ENCODE measurements at regions not wholly inside any gene's neighbourhood (a gene's known extent, or its start where the extent isn't known, plus 50 kb on each side); places are given as distances from the start of the nearest gene placed in this dataset.
A peak's percentile ranks its signal among the peaks of the same experiment; 100 is the strongest.

GRCh38 chrX:42886519-42886918 is 108.6 kb upstream of the PPP1R2C start:
- H4K20me1 ChIP-seq (ENCODE audit: control insufficient read depth, extremely low read depth, insufficient read depth, low read length) = no peaks in the 10 kb centered on the region
- no peak overlapping the region for H2AFZ ChIP-seq (ENCODE audit: low read length)
- no peaks in the 10 kb centered on the region for H3K4me1 ChIP-seq (ENCODE audit: control insufficient read depth, extremely low read depth, insufficient read depth, low read length)
- DNase-seq (ENCODE audit: low read depth in 2 of 2) = no peak
- no peaks in the 10 kb centered on the region for H3K27me3 ChIP-seq (ENCODE audit: control insufficient read depth, insufficient read depth, low read length)
- H3K4me3 ChIP-seq (replicated peaks in 1 of 4; ENCODE audit: control extremely low read depth in 1 of 4, insufficient read depth in 1 of 4, low read depth in 3 of 4, low read length in 4 of 4) = no peak overlapping the region
- H3K9me3 ChIP-seq (ENCODE audit: control insufficient read depth, insufficient read depth, low read depth, low read length) = no peaks in the 10 kb centered on the region
- no peaks in the 10 kb centered on the region for H3K36me3 ChIP-seq (ENCODE audit: control insufficient read depth, insufficient read depth, low read length)
- no peaks in the 10 kb centered on the region for H3K79me2 ChIP-seq (ENCODE audit: control insufficient read depth, insufficient read depth, low read length)
- H3K27ac ChIP-seq (ENCODE audit: insufficient read depth, low read length) = no peak overlapping the region
- TF ChIP-seq EZH2 (IDR thresholded peaks at IDR 0.05; ENCODE audit: low read length, missing control alignments) (no peak), CTCF (conservative IDR thresholded peaks at IDR 0.05 in 1 of 2, IDR thresholded peaks at IDR 0.05 in 1 of 2; ENCODE audit: low read depth in 1 of 2, low read length in 2 of 2) (no peak)
- H3K4me2 ChIP-seq (ENCODE audit: extremely low read depth, insufficient read depth, low read length) = no peak overlapping the region
- H3K9ac ChIP-seq (ENCODE audit: insufficient read depth, low read length) = no peak overlapping the region

- Histone ChIP-seq H3K9me3 (ENCODE audit: control insufficient read depth, insufficient read depth, low read depth, low read length) (no peaks in the 10 kb centered on the region), H3K79me2 (ENCODE audit: control insufficient read depth, insufficient read depth, low read length) (no peaks in the 10 kb centered on the region), H3K36me3 (ENCODE audit: control insufficient read depth, insufficient read depth, low read length) (no peaks in the 10 kb centered on the region), H3K4me3 (replicated peaks in 1 of 4; ENCODE audit: control extremely low read depth in 1 of 4, insufficient read depth in 1 of 4, low read depth in 3 of 4, low read length in 4 of 4) (no peak overlapping the region), H3K4me1 (ENCODE audit: control insufficient read depth, extremely low read depth, insufficient read depth, low read length) (no peaks in the 10 kb centered on the region), H3K27ac (ENCODE audit: insufficient read depth, low read length) (no peak overlapping the region), H3K27me3 (ENCODE audit: control insufficient read depth, insufficient read depth, low read length) (no peaks in the 10 kb centered on the region), H3K4me2 (ENCODE audit: extremely low read depth, insufficient read depth, low read length) (no peak overlapping the region), H4K20me1 (ENCODE audit: control insufficient read depth, extremely low read depth, insufficient read depth, low read length) (no peaks in the 10 kb centered on the region), H3K9ac (ENCODE audit: insufficient read depth, low read length) (no peak overlapping the region), H2AFZ (ENCODE audit: low read length) (no peak overlapping the region)
- peak in 1 of 2 donors; percentile 2 for DNase-seq (ENCODE audit: low read depth in 2 of 2)
- TF ChIP-seq CTCF (conservative IDR thresholded peaks at IDR 0.05 in 1 of 2, IDR thresholded peaks at IDR 0.05 in 1 of 2; ENCODE audit: low read depth in 1 of 2, low read length in 2 of 2) = no peak
- TF ChIP-seq EZH2 (IDR thresholded peaks at IDR 0.05; ENCODE audit: low read length, missing control alignments) = no peak
These were observed 123.0 kb upstream of the PPP1R2C start for GRCh38 chrX:42900947-42901346.

- Histone ChIP-seq H3K4me2 (ENCODE audit: extremely low read depth, insufficient read depth, low read length) (no peak overlapping the region), H3K36me3 (ENCODE audit: control insufficient read depth, insufficient read depth, low read length) (no peaks in the 10 kb centered on the region), H3K9ac (ENCODE audit: insufficient read depth, low read length) (no peak overlapping the region), H3K27me3 (ENCODE audit: control insufficient read depth, insufficient read depth, low read length) (no peaks in the 10 kb centered on the region), H3K4me1 (ENCODE audit: control insufficient read depth, extremely low read depth, insufficient read depth, low read length) (no peaks in the 10 kb centered on the region), H3K27ac (ENCODE audit: insufficient read depth, low read length) (no peak overlapping the region), H4K20me1 (ENCODE audit: control insufficient read depth, extremely low read depth, insufficient read depth, low read length) (no peaks in the 10 kb centered on the region), H3K9me3 (ENCODE audit: control insufficient read depth, insufficient read depth, low read depth, low read length) (no peaks in the 10 kb centered on the region), H3K79me2 (ENCODE audit: control insufficient read depth, insufficient read depth, low read length) (no peaks in the 10 kb centered on the region), H3K4me3 (replicated peaks in 1 of 4; ENCODE audit: control extremely low read depth in 1 of 4, insufficient read depth in 1 of 4, low read depth in 3 of 4, low read length in 4 of 4) (no peak overlapping the region), H2AFZ (ENCODE audit: low read length) (no peak overlapping the region)
- TF ChIP-seq EZH2 (IDR thresholded peaks at IDR 0.05; ENCODE audit: low read length, missing control alignments) (no peak), CTCF (conservative IDR thresholded peaks at IDR 0.05 in 1 of 2, IDR thresholded peaks at IDR 0.05 in 1 of 2; ENCODE audit: low read depth in 1 of 2, low read length in 2 of 2) (no peak)
- DNase-seq (ENCODE audit: low read depth in 2 of 2) = no peak
These were observed 124.5 kb upstream of the PPP1R2C start for GRCh38 chrX:42902513-42902912.
